HG03135 (cell line): ENCODE measurements at regions not wholly inside any gene's neighbourhood (a gene's known extent, or its start where the extent isn't known, plus 50 kb on each side); places are given as distances from the start of the nearest gene placed in this dataset.

Experiments used
- ATAC-seq: cut with Tn5 transposase; IDR thresholded peaks from one replicate; pipeline ENCODE4 v1.9.1; 2021; ENCODE audit warnings: mild to moderate bottlenecking, moderate library complexity; ENCODE audit not compliant: unreplicated experiment

- no peak for ATAC-seq
Measured at GRCh38 chrX:21056622-21057021, 317.6 kb upstream of the CNKSR2 start.

GRCh38 chrX:21047034-21047455, 327.2 kb upstream of the CNKSR2 start:
- ATAC-seq, result no peak

GRCh38 chrX:21014326-21014725, 359.9 kb upstream of the CNKSR2 start:
- no peak for ATAC-seq

GRCh38 chrX:21004835-21005234, 369.4 kb upstream of the CNKSR2 start:
- no peak for ATAC-seq

GRCh38 chrX:20995829-20996228, 378.4 kb upstream of the CNKSR2 start:
- no peak for ATAC-seq

- ATAC-seq, result no peak
Measured at GRCh38 chrX:20989361-20989760, 384.9 kb upstream of the CNKSR2 start.

GRCh38 chrX:20988804-20989203, 385.4 kb upstream of the CNKSR2 start:
- ATAC-seq, result no peak

- ATAC-seq, result no peak
Measured at GRCh38 chrX:20988118-20988517, 386.1 kb upstream of the CNKSR2 start.

GRCh38 chrX:20980426-20980825, 393.8 kb upstream of the CNKSR2 start:
- ATAC-seq, result no peak

- no peak for ATAC-seq
Measured at GRCh38 chrX:20974326-20974725, 399.9 kb upstream of the CNKSR2 start.

- ATAC-seq, result no peak
Measured at GRCh38 chrX:20973038-20973437, 401.2 kb upstream of the CNKSR2 start.

GRCh38 chrX:20971250-20971649, 403.0 kb upstream of the CNKSR2 start:
- ATAC-seq, result no peak

GRCh38 chrX:20969565-20969964, 404.7 kb upstream of the CNKSR2 start:
- ATAC-seq, result no peak

GRCh38 chrX:20968996-20969395, 405.2 kb upstream of the CNKSR2 start:
- no peak for ATAC-seq

- no peak for ATAC-seq
Measured at GRCh38 chrX:20967725-20968124, 406.5 kb upstream of the CNKSR2 start.

- no peak for ATAC-seq
Measured at GRCh38 chrX:20965270-20966044, 408.8 kb upstream of the CNKSR2 start.

- ATAC-seq, result no peak
Measured at GRCh38 chrX:20954014-20954413, 420.2 kb upstream of the CNKSR2 start.

GRCh38 chrX:20952180-20952579, 422.0 kb upstream of the CNKSR2 start:
- no peak for ATAC-seq

GRCh38 chrX:20951016-20951810, 423.0 kb upstream of the CNKSR2 start:
- ATAC-seq, result no peak

- no peak for ATAC-seq
Measured at GRCh38 chrX:20947411-20947912, 426.8 kb upstream of the CNKSR2 start.

GRCh38 chrX:20913760-20914159, 460.5 kb upstream of the CNKSR2 start:
- no peak for ATAC-seq

- ATAC-seq, result no peak
Measured at GRCh38 chrX:20906571-20906970, 467.6 kb upstream of the CNKSR2 start.
